HG02623 (cell line): ENCODE measurements at regions not wholly inside any gene's neighbourhood (a gene's known extent, or its start where the extent isn't known, plus 50 kb on each side); places are given as distances from the start of the nearest gene placed in this dataset.
"Not testable (repeated sequence)": the region's sequence is repeated elsewhere in the genome, so short reads cannot be mapped to it uniquely, and the experiment has no call there.

Experiments used
- ATAC-seq: cut with Tn5 transposase; IDR thresholded peaks from one replicate; pipeline ENCODE4 v1.9.1; 2021; ENCODE audit warnings: moderate library complexity; ENCODE audit not compliant: unreplicated experiment

DNA sequence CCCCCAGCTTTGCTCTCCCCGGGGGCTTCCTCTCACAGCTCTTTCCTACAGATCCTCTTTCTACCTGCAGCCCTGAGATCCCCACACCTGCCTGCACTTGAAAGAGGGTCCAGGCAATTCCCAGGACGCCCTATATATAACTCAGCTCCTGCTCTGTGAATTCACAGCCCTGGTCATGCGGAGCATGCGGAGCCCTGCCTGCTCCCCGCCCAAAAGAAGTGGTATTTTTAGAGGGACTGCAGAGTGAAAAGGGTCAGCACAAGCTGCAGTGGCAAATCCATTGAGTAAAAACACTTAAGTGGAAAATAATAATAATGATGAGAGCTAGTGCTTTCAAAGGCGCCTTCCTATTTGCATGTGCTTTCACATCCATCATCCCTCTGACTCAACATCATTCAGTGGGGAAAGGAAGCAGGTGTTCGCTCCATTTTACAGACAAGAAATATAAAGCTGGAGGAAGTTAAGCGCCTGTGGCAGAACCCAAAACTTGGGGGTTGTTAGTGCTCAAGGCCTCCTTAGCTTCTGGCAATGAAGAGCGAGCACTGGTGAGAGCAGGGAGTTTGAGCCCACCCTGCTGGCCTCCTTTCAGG lies 76.3 kb upstream of the LIPC start:
- ATAC-seq = no peak

DNA sequence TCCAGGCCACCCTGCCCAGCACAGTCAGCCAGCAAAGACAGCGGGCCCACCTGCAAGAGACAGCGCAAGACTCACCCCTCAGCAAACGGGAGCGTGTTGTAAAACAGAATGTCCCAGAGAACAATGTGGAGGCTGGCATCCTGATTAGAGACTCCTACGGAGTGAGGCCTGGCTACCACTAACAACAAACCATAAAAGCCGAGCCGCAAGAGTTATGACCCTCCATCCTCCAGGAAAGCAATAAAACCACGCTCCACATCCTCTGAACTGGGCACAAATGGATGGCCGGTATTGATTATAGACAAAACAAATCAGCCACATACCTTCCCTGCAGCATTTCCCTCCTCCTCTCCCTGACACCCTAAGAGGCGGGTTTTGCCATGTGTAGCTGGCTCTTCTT lies 75.8 kb upstream of the LIPC start:
- no peak for ATAC-seq

DNA sequence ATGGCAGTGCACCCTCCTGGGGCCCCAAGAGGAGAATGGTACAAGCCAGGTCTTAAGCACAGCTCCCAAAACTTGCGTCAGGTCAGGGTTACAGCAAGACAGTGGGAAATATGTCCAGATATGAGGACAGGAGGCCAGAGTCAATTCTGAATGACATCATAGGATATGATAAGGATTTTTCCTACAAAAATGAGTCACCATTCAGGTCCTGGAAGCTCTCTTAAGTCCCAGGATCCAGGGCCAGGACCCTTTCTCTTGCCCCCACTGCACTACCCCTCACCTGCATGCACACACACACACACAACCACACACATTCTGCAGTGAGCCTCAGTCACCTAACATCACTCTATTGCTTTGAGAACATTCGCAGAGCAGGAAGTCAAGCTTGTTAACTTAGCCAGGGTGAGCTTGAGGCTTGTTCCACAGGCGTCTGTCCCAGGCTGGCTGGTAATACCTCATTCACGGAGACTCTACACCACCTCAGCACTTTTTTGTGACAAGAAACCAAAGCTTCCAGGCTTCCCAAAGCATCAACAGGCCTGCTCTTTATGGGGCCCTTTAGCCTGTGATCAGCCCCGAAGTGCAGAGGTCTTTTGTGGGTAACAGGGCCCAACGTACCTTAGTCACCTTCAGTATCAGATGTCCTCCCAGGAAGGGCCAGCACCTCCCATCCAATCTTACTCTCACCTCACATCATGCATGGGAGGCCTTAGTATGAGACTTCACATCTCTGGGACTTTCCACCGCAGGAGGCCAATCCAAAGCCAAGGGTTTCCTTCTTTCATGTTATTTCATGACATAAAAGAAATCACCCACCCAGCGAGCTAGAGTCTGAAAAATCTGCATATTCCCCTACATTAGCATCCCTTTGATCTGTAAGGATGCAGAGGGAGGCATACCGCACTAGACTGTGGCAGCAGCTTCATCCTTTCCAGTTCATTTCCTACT lies 74.0 kb upstream of the LIPC start:
- no peak for ATAC-seq

DNA sequence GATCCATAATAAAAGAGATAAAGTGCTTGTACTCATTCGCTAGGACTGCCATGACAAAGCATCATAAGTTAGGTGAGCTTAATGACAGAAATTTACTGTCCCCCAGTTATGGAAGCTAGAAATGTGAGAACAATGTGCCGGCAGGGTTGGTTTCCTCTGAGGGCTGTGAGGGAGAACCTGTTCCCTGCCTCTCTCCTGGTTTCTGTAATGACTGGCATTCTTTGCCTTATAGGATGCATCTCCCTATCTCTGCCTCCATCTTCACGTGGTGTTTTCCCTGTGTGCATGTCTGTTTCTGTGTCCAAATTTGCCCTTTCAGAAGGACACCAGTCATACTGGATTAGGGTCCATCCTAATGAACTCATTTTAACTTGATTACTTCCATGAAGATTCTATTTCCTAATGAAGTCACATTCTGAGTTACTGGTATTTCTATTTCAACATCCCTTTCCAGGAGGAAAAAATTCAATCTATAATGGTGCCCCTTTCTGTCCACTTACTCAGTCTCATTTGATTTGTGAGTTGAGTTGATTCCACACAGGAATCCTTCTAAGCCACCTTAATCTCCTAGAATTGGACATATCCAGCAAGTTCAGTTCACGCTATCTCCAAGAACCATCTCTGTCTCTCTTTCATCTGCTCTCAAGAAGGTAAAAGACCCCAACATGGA lies 71.2 kb upstream of the LIPC start:
- ATAC-seq = no peak

DNA sequence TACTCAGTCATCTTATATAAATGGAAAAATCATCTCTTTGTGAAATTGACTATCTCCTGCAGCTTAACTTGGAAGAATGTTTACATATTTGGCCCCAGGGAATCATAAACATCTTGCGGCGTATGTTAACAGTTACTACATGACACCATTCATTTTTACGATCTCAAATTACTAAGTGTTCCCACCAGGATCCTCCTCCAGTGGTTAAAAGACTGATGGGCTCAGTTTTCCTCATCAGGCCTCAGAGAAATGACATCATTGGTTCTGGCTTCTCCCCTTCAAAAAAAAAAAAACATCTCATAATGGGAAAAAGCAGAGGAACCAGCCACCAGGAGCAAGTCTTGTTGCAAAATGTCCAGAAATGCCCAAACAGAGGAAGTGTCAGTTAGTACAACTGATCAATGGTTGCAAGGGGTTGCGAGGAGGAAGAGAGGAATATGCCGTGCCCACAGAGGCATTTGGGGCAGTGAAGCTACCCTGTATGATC lies 70.5 kb upstream of the LIPC start:
- ATAC-seq = no peak

DNA sequence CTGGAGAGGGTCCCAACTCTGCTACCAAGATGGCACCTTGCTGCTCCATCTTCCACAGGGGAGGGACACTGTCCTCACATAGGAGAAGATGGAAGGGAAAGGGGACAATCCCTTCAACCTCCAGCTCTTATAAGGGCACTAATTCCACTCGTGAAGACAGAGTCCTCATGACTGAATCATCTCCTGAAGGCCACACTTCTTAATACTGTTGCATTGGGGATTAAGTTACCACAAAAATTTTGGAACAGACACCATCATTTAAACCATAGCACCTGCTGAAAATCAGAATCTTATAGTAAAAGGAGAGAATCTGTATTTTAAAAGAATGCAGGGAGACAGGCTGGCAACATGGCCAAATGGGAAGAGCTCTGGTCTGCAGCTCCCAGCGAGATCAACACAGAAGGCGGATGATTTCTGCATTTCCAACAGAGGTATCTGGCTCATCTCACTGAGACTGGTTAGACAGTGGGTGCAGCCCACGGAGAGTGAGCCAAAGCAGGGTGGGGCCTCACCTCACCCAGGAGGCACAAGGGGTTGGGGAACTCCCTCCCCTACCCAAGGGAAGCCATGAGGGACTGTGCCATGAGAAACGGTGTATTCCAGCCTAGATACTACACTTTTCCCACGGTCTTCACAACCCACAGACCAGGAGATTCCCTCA lies 69.4 kb upstream of the LIPC start:
- ATAC-seq = no peak

DNA sequence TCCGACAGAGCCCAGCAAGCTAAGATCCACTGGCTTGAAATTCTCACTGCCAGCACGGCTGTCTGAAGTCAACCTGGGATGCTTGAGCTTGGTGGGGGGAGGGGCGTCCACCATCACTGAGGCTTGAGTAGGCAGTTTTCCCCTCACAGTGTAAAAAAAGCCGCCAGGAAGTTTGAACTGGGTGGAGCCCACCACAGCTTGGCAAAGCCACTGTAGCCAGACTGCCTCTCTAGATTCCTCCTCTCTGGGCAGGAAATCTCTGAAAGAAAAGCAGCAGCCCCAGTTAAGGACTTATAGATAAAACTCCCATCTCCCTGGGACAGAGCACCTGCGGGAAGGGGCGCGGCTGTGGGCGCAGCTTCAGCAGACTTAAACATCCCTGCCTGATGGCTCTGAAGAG lies 68.7 kb upstream of the LIPC start:
- not testable (repeated sequence) for ATAC-seq

DNA sequence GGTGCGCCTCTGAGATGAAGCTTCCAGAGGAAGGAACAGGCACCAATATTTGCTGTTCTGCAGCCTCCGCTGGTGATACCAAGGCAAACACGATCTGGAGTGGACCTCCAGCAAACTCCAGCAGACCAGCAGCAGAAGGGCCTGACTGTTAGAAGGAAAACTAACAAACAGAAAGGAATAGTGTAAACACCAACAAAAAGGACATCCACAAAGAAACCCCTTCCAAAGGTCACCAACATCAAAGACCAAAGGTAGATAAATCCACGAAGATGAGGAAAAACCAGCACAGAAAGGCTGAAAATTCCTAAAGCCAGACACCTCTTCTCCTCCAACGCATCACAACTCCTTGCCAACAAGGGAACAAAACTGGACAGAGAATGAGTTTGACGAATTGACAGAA lies 68.1 kb upstream of the LIPC start:
- ATAC-seq = not testable (repeated sequence)

DNA sequence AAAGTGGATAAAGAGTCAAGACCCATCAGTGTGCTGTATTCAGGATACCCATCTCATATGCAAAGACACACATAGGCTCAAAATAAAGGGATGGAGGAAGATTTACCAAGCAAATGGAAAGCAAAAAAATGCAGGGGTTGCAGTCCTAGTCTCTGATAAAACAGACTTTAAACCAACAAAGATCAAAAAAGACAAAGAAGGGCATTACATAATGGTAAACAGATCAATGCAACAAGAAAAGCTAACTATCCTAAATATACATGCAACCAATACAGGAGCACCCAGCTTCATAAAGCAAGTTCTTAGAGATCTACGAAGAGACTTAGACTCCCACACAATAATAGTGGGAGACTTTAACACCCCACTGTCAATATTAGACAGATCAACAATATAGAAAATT lies 66.7 kb upstream of the LIPC start:
- not testable (repeated sequence) for ATAC-seq

DNA sequence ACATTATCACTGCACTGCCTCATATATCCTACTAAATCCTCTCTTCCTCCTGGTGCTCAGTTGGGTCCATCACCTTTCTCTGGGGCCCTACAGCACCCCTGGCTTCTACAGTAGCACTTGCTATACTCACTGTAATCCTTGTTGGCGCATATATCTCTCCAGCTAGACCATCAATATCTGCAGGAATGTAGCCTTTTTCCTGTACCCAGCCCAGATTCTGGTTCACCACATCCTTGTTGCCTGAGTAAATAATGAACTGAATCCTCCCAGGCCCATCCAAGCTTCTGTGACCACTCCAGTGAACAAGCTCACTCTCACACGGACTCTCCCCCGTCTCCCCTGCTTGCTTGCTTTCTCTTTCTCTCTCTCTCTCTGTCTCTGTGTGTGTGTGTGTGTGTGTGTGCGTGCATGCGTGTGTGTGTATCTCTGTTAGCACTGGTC lies 62.5 kb upstream of the LIPC start:
- no peak for ATAC-seq

DNA sequence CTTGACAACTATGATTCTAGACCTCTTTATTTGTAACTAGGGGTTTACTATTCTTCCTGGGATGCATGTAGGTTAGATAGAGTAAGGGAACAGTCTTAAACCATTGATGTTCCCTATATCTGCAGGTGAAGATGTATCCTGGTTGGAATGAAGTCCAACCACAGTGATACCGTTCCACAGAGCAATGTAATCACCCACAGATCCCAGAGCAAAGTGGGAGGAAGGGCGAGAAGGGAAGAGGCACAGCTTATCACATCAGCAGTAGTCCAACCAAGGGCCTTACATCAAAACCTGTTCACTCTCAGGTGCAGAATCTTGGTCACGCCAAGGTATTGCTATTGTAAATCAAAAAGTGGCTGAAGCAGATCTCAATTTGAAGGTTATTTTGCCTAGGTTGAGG lies 61.8 kb upstream of the LIPC start:
- no peak for ATAC-seq

DNA sequence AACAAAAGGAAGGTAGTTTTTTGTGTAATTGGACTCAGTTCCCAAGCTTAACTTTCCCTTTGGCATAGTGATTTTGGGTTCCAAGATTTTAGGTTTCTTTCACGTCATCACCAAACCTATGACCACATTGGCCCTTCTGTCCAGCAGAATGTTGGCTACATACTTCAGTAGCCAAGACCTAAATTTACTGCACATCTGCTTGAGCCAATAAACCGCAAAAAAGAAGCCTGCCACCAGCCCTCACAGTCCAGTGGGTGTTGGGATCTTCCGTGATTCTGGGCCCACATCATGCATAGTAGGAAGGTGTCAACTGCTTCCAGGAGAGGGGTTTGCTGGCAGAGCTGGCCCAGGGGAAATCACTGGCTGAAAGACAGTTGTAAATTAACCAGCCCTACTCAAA lies 57.6 kb upstream of the LIPC start:
- ATAC-seq = no peak

DNA sequence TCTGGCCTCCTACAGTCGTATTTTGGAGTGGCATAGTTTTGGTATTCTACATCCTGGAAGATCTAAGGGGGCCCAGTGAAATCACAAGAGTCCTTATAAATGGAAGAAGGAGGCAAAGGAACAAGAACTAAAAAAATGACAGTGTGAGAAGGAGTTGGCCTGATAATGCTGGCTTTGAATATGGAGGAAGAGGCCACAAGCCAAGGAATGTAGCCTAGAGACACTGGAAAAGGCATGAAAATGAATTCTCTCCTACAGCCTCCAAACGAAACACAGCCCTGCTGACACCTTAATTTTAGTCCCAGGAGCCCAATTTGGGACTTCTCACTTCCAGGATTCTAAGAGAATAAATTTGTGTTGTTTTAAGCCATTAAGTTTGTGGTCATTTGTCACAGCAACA lies 54.6 kb upstream of the LIPC start:
- no peak for ATAC-seq

DNA sequence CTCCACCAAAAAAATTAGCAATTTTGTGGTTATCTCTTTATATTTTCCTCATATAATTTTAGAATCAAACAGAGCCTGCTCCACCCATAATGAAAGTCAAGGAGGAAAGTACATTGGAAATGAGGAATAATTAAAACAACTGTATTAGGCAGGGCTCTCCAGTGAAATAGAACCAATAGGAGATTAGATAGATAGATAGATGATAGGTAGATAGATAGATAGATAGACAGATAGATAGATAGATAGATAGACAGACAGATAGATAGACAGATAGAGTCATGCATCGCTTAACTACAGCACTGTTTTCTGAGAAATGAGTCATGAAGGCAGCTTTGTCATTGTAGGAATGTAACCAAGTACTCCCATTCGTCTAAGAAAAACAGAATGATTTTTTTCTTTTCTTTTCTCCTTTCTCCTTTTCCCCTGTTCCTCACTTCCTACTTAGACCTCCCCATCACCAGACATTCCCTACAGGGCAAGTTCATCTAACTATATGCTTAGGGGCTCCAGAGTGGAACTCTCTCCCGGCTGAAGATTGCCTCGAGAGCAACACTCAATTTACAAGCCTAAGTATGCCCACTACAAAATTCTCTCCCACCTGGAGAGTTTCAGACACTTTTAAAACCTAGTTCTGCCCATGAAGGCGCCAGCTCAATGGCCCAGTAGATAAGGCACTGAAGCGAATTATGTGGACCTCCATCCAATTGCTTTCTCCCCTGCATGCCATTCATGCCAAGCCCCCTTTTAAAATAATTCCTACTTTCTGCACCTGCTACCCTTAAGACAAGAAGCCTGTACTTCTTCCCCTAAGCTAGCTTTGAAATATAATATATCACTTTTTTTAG lies 53.3 kb upstream of the LIPC start:
- ATAC-seq = no peak

DNA sequence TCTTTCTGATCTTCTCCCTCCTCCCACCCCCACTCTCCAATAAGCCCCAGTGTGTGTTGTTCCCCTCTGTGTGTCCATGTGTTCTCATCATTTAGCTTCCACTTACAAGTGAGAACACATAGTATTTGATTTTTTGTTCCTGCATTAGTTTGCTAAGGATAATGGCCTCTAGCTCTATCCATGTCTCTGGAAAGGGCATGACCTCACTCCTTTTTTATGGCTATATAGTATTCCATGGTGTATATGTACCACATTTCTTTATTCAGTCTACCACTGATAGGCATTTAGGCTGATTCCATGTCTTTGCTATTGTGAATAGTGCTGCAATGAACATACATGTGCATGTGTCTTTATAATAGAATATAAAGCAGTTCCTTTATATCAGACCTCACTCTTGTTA lies 52.3 kb upstream of the LIPC start:
- ATAC-seq = not testable (repeated sequence)

DNA sequence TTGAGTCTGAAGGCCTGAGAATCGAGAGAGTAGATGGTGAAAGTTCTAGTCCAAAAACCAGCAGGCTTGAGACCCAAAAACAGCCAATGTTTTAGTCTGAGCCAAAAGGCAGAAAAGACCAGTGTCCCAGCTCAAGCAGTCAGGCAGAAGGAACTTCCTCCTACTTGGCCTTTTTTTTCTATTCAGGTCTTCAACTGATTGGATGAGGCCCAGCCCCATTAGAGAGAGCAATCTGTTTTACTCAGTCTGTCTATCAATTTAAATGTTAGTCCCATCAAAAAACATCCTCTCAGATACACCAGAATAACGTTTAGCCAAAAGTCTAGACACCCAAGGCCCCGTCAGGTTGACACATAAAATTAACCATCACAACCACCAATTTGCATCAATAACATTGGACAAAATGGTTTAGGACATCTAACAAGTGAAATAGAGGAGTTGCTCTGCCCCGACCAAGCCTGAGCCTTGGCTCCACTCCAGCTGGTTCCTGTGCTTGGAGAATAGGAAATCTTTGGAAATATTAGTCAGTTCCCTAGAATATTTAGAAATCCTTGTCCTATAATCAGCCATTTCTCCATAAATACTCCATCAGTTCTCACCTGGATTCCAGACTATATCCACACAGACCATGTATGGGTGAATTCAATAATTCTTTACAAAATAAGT lies 51.4 kb upstream of the LIPC start:
- no peak for ATAC-seq

DNA sequence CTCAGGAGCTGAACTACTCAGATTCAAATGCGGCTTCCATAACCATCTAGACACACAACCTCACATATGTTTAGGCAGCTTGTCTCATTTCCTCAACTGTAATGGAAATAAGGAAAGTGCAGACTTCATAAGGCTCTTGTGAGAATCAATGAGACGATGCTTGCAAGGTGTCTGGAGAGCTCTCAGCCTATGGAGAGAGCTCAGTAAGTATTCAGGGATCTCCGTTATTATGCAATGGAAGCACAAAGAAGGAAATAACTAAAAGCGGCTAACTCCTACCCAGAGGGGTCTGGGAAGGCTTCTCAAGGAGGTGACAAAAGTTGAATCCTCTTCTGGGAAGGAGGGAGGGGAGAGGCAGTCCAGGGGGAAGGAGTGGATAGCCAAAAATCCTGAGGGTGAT lies 50.1 kb upstream of the LIPC start:
- ATAC-seq = no peak
